K562 (cell line): ENCODE measurements at regions not wholly inside any gene's neighbourhood (a gene's known extent, or its start where the extent isn't known, plus 50 kb on each side); places are given as distances from the start of the nearest gene placed in this dataset.

ENCODE experiments used
- FOSL1 ChIP-seq: fragments of 200-800 bp; sonication (Bioruptor generic); conservative IDR thresholded peaks from 2 replicates; pipeline ENCODE4 v1.6.1; 2016; ENCODE audit warnings: missing genetic modification characterization, missing compliant biosample characterization
- HMGN3 ChIP-seq: IDR thresholded peaks from 2 replicates; pipeline ENCODE4 v1.6.1; 2011; ENCODE audit warnings: borderline replicate concordance, low read depth, mild to moderate bottlenecking, mixed read lengths, low read length; ENCODE audit not compliant: insufficient read length; ENCODE audit errors: extremely low read depth
- JUN ChIP-seq, 2 experiments: sonication (generic) in 1 of 2; formaldehyde crosslinking in 1 of 2; IDR thresholded peaks; 2 replicates each; pipeline versions ENCODE4 v1.6.1 to v1.8.0; 2012 to 2022; ENCODE audit warnings: borderline replicate concordance in 2 of 2, mild to moderate bottlenecking in 2 of 2, improper control_type of control experiment in 1 of 2, low read depth in 1 of 2, low read length in 1 of 2, missing genetic modification reagents in 1 of 2
- NRF1 ChIP-seq, 2 experiments: fragments of 450-650 bp; IDR thresholded peaks in 1 of 2; conservative IDR thresholded peaks in 1 of 2; 2 replicates each; pipeline ENCODE4 v1.6.1; 2014; ENCODE audit warnings: mild to moderate bottlenecking in 2 of 2
- RFX1 ChIP-seq: fragments of 450-650 bp; IDR thresholded peaks from 2 replicates; pipeline ENCODE4 v1.6.1; 2016; ENCODE audit warnings: mild to moderate bottlenecking, moderate library complexity
- TFAP4 ChIP-seq: sonication (generic); formaldehyde crosslinking; IDR thresholded peaks from 2 replicates; pipeline ENCODE4 v1.8.0; 2022; ENCODE audit warnings: missing genetic modification reagents, mild to moderate bottlenecking, moderate library complexity, borderline replicate concordance
- VEZF1 ChIP-seq: fragments of 200-800 bp; sonication (Bioruptor generic); IDR thresholded peaks from 2 replicates; pipeline ENCODE4 v1.6.1; 2017; ENCODE audit warnings: missing genetic modification characterization, missing compliant biosample characterization
- ZBTB26 ChIP-seq: fragments of 450-650 bp; formaldehyde crosslinking; IDR thresholded peaks from 2 replicates; pipeline ENCODE4 v1.4.0; 2022; ENCODE audit warnings: missing genetic modification characterization
- ZNF512 ChIP-seq: IDR thresholded peaks from 2 replicates; pipeline ENCODE4 v1.6.1; 2016; ENCODE audit warnings: missing genetic modification characterization, missing compliant biosample characterization
- ZNF696 ChIP-seq: fragments of 250-450 bp; sonication (Bioruptor Pico); conservative IDR thresholded peaks from 2 replicates; pipeline ENCODE4 v1.4.0; 2020; ENCODE audit warnings: mild to moderate bottlenecking, moderate library complexity

GRCh38 chr15:99454941-99455788, 110.6 kb upstream of the MEF2A start (continued):
- TF ChIP-seq VEZF1 (peak; percentile 42), HMGN3 (no peak), TFAP4 (CRISPR knock-in tag) (peak; percentile 10; the same call in 1 of the 2 replicates), JUN (IDR thresholded peaks at IDR 0.05; ENCODE audit: borderline replicate concordance, low read depth, low read length) (peak; percentile 16; the same call in 1 of the 2 replicates), JUN (CRISPR knock-in tag; IDR thresholded peaks at IDR 0.05; ENCODE audit: borderline replicate concordance) (no peak), ZNF696 (no peak), ZNF512 (tag) (no peak), ZBTB26 (CRISPR knock-in tag) (no peak), RFX1 (no peak), FOSL1 (peak; percentile 81), NRF1 (conservative IDR thresholded peaks at IDR 0.05 in 1 of 2, IDR thresholded peaks at IDR 0.05 in 1 of 2) (peak; percentile 23 to 38; a peak in 2 of 4 replicates)
